PC-3 (cell line): ENCODE measurements at regions not wholly inside any gene's neighbourhood (a gene's known extent, or its start where the extent isn't known, plus 50 kb on each side); places are given as distances from the start of the nearest gene placed in this dataset.
"Not testable (repeated sequence)": the region's sequence is repeated elsewhere in the genome, so short reads cannot be mapped to it uniquely, and the experiment has no call there.

Source experiments
- CTCF ChIP-seq: fragments of 300-600 bp; sonication (generic); conservative IDR thresholded peaks from 2 replicates; pipeline ENCODE4 v1.5.1; 2017; ENCODE audit warnings: antibody characterized with exemption, low read depth, mild to moderate bottlenecking, low read length
- EZH2 ChIP-seq: fragments of 300-600 bp; sonication (generic); IDR thresholded peaks from one replicate; pipeline ENCODE4 v1.6.1; 2017; ENCODE audit warnings: antibody characterized with exemption, mild to moderate bottlenecking, low read length; ENCODE audit not compliant: unreplicated experiment

GRCh38 chr4:8959471-8959870, 87.8 kb upstream of the HMX1 start:
- TF ChIP-seq CTCF, EZH2: not testable (repeated sequence)
